PC-9 (cell line): ENCODE measurements at regions not wholly inside any gene's neighbourhood (a gene's known extent, or its start where the extent isn't known, plus 50 kb on each side); places are given as distances from the start of the nearest gene placed in this dataset.

Experiments used
- BruUV-seq: library from RNA; stranded (reverse); fragments of 400-500 nt; replicated peaks from 2 replicates; lab custom pipeline; 2021; lab: Mats Ljungman, UMichigan
- CTCF ChIA-PET: fragments of 300-600 bp; sonication (Branson Sonifier 250); formaldehyde crosslinking; loops from one replicate; lab custom pipeline; 2022; ENCODE audit warnings: antibody characterized with exemption; lab: Charles Lee
- POLR2A ChIA-PET: fragments of 300-600 bp; sonication (Branson Sonifier 250); formaldehyde crosslinking; loops from one replicate; lab custom pipeline; 2022; ENCODE audit warnings: antibody characterized with exemption; ENCODE audit not compliant: unreplicated experiment; lab: Charles Lee
- DNase-seq, 2 experiments: peaks; one replicate each; pipeline versions ENCODE4 v3.0.0 to v3.0.0-alpha.2; 2015 to 2022; ENCODE audit warnings: mixed read lengths in 1 of 2
- H2AFZ ChIP-seq: fragments of 200-600 bp; sonication (generic); 2 replicates; pipeline ENCODE4 v1.8.1; 2017; ENCODE audit warnings: antibody characterized with exemption
- H3F3A ChIP-seq: fragments of 200-600 bp; sonication (generic); 2 replicates; pipeline ENCODE4 v1.8.1; 2017; ENCODE audit warnings: antibody characterized with exemption, mild to moderate bottlenecking, low read depth; ENCODE audit not compliant: insufficient read depth
- H3K27ac ChIP-seq: fragments of 200-600 bp; sonication (generic); 2 replicates; pipeline ENCODE4 v1.6.1; 2016; ENCODE audit warnings: mixed run types
- H3K27me3 ChIP-seq: fragments of 200-600 bp; sonication (generic); 2 replicates; pipeline ENCODE4 v1.6.1; 2016; ENCODE audit warnings: low read depth, mixed run types; ENCODE audit not compliant: insufficient read depth
- H3K36me3 ChIP-seq: fragments of 200-600 bp; sonication (generic); 2 replicates; pipeline ENCODE4 v1.6.1; 2016; ENCODE audit warnings: low read depth, mixed run types
- H3K4me1 ChIP-seq: fragments of 200-600 bp; sonication (generic); replicated peaks from 2 replicates; pipeline ENCODE4 v1.6.1; 2016; ENCODE audit warnings: mixed run types; ENCODE audit not compliant: insufficient read depth
- H3K4me2 ChIP-seq: fragments of 200-600 bp; sonication (generic); 2 replicates; pipeline ENCODE4 v1.6.1; 2017; ENCODE audit warnings: mixed run types
- H3K4me3 ChIP-seq: fragments of 200-600 bp; sonication (generic); 2 replicates; pipeline ENCODE4 v1.6.1; 2016; ENCODE audit warnings: mixed run types
- H3K79me2 ChIP-seq: fragments of 200-600 bp; sonication (generic); 2 replicates; pipeline ENCODE4 v1.6.1; 2017; ENCODE audit warnings: low read depth, mixed run types
- H3K9me2 ChIP-seq: fragments of 200-600 bp; sonication (generic); 2 replicates; pipeline ENCODE4 v1.8.1; 2017; ENCODE audit warnings: mild to moderate bottlenecking; ENCODE audit not compliant: insufficient read depth
- H3K9me3 ChIP-seq: fragments of 200-600 bp; sonication (generic); 2 replicates; pipeline ENCODE4 v1.8.1; 2016; ENCODE audit warnings: low read depth; ENCODE audit not compliant: insufficient read depth
- H4K20me1 ChIP-seq: fragments of 200-600 bp; sonication (generic); 2 replicates; pipeline ENCODE4 v1.8.1; 2017; ENCODE audit not compliant: insufficient read depth
- EZH2 ChIP-seq: fragments of 200-600 bp; sonication (generic); IDR thresholded peaks from 2 replicates; pipeline ENCODE4 v1.8.0; 2017; ENCODE audit warnings: antibody characterized with exemption, low read depth
- intact Hi-C: fragments of 100-400 bp; cut with micrococcal nuclease; formaldehyde crosslinking; loops from one replicate; pipeline ENCODE4 v1.10.0; 2022; ENCODE audit not compliant: unreplicated experiment
- TF ChIP-seq, protein P1 (sequence below): fragments of 200-600 bp; sonication (generic); conservative IDR thresholded peaks from 2 replicates; pipeline ENCODE4 v1.6.1; 2017; ENCODE audit warnings: mixed run types, antibody characterized with exemption, mild to moderate bottlenecking, moderate library complexity

DNA sequence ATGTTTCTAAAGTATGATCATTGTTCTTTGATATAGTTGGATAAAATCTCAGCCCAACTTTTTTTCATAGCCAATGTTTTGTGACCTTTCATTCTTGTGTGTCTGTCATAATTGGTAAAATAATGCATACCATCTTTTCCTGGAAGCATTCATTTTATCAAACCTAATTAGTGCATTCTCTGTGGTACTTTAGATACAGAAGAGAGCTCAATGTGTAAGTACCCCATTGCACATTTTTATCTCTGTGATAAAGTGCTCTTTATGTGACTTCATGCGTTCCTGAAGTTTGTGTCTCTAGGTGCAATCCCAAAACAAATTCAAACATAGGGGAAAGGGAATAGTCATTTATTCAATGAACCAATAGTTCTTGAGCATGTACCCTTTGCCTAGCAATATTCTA lies 628.5 kb downstream of the GBE1 start:
- intact Hi-C loops: no loop called here
- Histone ChIP-seq H3K27me3 (no peaks in the 10 kb centered on the region), H2AFZ (no peak overlapping the region), H3K79me2 (no peaks in the 10 kb centered on the region), H3K9me2 (no peaks in the 10 kb centered on the region), H3K36me3 (no peaks in the 10 kb centered on the region), H3K4me3 (no peak overlapping the region), H4K20me1 (no peaks in the 10 kb centered on the region), H3K27ac (no peak overlapping the region), H3K9me3 (0 out of 2 replicates have a peak, but pooled peaks cover 7% of the 10 kb centered on the region), H3K4me1 (no peaks in the 10 kb centered on the region), H3F3A (no peaks in the 10 kb centered on the region), H3K4me2 (no peak overlapping the region)
- ChIA-PET CTCF (no interaction called here), POLR2A (no interaction called here)
- DNase-seq: no peak
- BruUV-seq: no TSS peak
- TF ChIP-seq EZH2: no peak
- TF ChIP-seq, protein P1, sequence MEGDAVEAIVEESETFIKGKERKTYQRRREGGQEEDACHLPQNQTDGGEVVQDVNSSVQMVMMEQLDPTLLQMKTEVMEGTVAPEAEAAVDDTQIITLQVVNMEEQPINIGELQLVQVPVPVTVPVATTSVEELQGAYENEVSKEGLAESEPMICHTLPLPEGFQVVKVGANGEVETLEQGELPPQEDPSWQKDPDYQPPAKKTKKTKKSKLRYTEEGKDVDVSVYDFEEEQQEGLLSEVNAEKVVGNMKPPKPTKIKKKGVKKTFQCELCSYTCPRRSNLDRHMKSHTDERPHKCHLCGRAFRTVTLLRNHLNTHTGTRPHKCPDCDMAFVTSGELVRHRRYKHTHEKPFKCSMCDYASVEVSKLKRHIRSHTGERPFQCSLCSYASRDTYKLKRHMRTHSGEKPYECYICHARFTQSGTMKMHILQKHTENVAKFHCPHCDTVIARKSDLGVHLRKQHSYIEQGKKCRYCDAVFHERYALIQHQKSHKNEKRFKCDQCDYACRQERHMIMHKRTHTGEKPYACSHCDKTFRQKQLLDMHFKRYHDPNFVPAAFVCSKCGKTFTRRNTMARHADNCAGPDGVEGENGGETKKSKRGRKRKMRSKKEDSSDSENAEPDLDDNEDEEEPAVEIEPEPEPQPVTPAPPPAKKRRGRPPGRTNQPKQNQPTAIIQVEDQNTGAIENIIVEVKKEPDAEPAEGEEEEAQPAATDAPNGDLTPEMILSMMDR: no peak

DNA sequence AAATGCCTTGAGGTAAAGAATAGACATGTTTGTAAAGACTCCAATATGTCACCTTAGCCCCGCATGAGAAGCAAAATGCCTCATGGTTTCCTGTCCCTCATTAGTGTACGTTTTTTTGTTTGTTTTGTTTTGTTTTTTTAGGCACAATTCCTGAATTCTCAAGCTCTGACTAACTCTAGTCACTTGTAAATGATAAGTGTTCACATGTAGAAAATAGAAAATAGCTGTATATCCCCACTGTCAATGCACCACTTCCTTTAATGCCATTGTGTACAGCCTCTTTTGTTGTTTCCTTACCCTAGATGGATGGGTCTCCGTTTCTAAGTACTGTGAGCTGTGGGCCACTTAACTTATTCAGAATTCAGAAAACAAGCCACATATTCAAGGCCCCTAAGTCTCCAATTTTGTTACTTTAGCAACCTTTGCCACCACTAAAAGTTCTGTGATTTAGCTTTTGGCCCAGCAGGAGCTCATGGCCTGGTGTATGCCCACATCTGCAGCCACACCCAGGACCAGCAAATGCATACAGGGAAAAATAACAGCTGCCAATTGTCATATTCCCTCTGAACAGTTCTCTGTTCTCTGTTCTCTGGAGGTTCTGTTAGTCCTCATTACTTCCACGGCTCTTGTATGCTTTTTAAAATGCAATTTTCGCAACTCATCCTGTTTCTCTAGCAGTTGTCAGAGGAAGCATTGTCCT lies 655.5 kb downstream of the GBE1 start:
- intact Hi-C loops: no loop called here
- Histone ChIP-seq H3K36me3 (no peaks in the 10 kb centered on the region), H3F3A (no peaks in the 10 kb centered on the region), H2AFZ (peak overlapping the region; percentile 16; the same call in 1 of the 2 replicates), H3K4me1 (peaks cover 7% of the 10 kb centered on the region; the same call in 1 of the 2 replicates), H3K27ac (no peak overlapping the region), H3K9me2 (no peaks in the 10 kb centered on the region), H3K4me3 (no peak overlapping the region), H3K4me2 (no peak overlapping the region), H3K27me3 (no peaks in the 10 kb centered on the region), H4K20me1 (no peaks in the 10 kb centered on the region), H3K9me3 (no peaks in the 10 kb centered on the region), H3K79me2 (no peaks in the 10 kb centered on the region)
- no TSS peak for BruUV-seq
- ChIA-PET CTCF (no interaction called here), POLR2A (no interaction called here)
- TF ChIP-seq, protein P1: no peak
- TF ChIP-seq EZH2: no peak
- DNase-seq: no peak

DNA sequence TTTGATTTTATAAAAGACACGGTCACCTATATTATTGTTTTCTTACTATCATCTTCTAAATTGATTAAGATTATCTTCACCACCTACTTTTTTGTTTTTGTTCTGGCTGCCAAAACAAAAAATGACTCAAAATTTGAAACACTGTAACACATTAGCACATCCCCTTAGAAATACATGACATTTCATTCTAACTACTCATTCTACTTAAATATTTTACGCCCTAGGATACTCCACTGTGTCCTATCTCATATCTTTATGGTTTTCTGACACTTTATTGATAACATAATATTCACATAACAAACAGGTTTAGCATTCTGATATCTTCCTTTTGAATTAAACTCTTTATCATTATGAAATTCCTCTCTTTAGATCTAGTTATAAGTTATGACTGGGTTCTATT lies 656.2 kb downstream of the GBE1 start:
- Histone ChIP-seq H3K79me2 (no peaks in the 10 kb centered on the region), H2AFZ (no peak overlapping the region), H3F3A (no peaks in the 10 kb centered on the region), H3K4me3 (no peak overlapping the region), H3K27ac (no peak overlapping the region), H3K9me3 (no peaks in the 10 kb centered on the region), H3K4me2 (no peak overlapping the region), H3K36me3 (no peaks in the 10 kb centered on the region), H3K9me2 (no peaks in the 10 kb centered on the region), H3K27me3 (no peaks in the 10 kb centered on the region), H3K4me1 (peaks cover 7% of the 10 kb centered on the region; the same call in 1 of the 2 replicates), H4K20me1 (no peaks in the 10 kb centered on the region)
- intact Hi-C loops: no loop called here
- ChIA-PET CTCF (no interaction called here), POLR2A (no interaction called here)
- no peak for DNase-seq
- no peak for TF ChIP-seq EZH2
- TF ChIP-seq, protein P1: no peak
- no TSS peak for BruUV-seq
